Mucosa of gallbladder (tissue), 1 donor: ENCODE measurements at regions not wholly inside any gene's neighbourhood (a gene's known extent, or its start where the extent isn't known, plus 50 kb on each side); places are given as distances from the start of the nearest gene placed in this dataset.

Experiments used
- DNase-seq: peaks from one replicate; pipeline ENCODE4 v3.0.0-alpha.2; 2020; ENCODE audit warnings: low spot score
- donor health status: DM: no; HTN: no; CAD: no.

- no peak for DNase-seq
Measured at GRCh38 chr2:198807131-198807530, 650.6 kb downstream of the SATB2 start.

- no peak for DNase-seq
Measured at GRCh38 chr2:198795419-198795818, 662.3 kb downstream of the SATB2 start.

- DNase-seq: no peak
Measured at GRCh38 chr2:198791623-198792022, 666.1 kb downstream of the SATB2 start.

GRCh38 chr2:198788676-198789075 is 669.1 kb downstream of the SATB2 start:
- DNase-seq: no peak

GRCh38 chr2:198782734-198783133 is 675.0 kb downstream of the SATB2 start:
- no peak for DNase-seq

GRCh38 chr2:198776616-198777406 is 680.9 kb downstream of the SATB2 start:
- no peak for DNase-seq

- DNase-seq: no peak
Measured at GRCh38 chr2:198775737-198776136, 682.0 kb downstream of the SATB2 start.

- no peak for DNase-seq
Measured at GRCh38 chr2:198774576-198774975, 683.2 kb downstream of the SATB2 start.

- DNase-seq: no peak
Measured at GRCh38 chr2:198767694-198768093, 690.0 kb downstream of the SATB2 start.

GRCh38 chr2:198763793-198764192 is 693.9 kb downstream of the SATB2 start:
- no peak for DNase-seq

GRCh38 chr2:198762441-198762840 is 695.3 kb downstream of the SATB2 start:
- DNase-seq: no peak

GRCh38 chr2:198757069-198757468 is 700.7 kb downstream of the SATB2 start:
- DNase-seq: no peak

- DNase-seq: no peak
Measured at GRCh38 chr2:198756166-198756565, 701.6 kb downstream of the SATB2 start.

- no peak for DNase-seq
Measured at GRCh38 chr2:198753101-198753500, 704.6 kb downstream of the SATB2 start.

GRCh38 chr2:198749364-198749763 is 708.4 kb downstream of the SATB2 start:
- no peak for DNase-seq

- DNase-seq: no peak
Measured at GRCh38 chr2:198731842-198732399, 725.8 kb downstream of the SATB2 start.

- DNase-seq: no peak
Measured at GRCh38 chr2:198720266-198720665, 737.5 kb downstream of the SATB2 start.

- DNase-seq: no peak
Measured at GRCh38 chr2:198717451-198717850, 740.3 kb downstream of the SATB2 start.

GRCh38 chr2:198715302-198715835 is 742.4 kb downstream of the SATB2 start:
- DNase-seq: no peak

- no peak for DNase-seq
Measured at GRCh38 chr2:198712485-198712884, 745.3 kb downstream of the SATB2 start.

GRCh38 chr2:198711484-198711883 is 746.3 kb downstream of the SATB2 start:
- DNase-seq: no peak

- no peak for DNase-seq
Measured at GRCh38 chr2:198710562-198710961, 747.2 kb downstream of the SATB2 start.

- no peak for DNase-seq
Measured at GRCh38 chr2:198706476-198707082, 751.2 kb downstream of the SATB2 start.
